ENCODE measurements at regions not wholly inside any gene's neighbourhood (a gene's known extent, or its start where the extent isn't known, plus 50 kb on each side); places are given as distances from the start of the nearest gene placed in this dataset.

GRCh38 chr17:36683387-36683786 is 82.0 kb downstream of the MRM1 start:
- TF ChIP-seq CTCF (IDR thresholded peaks at IDR 0.05; ENCODE audit: low read depth, low read length, poor library complexity, severe bottlenecking) = no peak
- no peak for TF ChIP-seq EZH2phosphoT487 (IDR thresholded peaks at IDR 0.05; ENCODE audit: borderline replicate concordance, low read length)
- Histone ChIP-seq H3K9me2 (replicated peaks; ENCODE audit: control insufficient read depth, low read length) (no peaks in the 10 kb centered on the region), H3K27me3 (ENCODE audit: control insufficient read depth, low read length) (peaks cover 16% of the 10 kb centered on the region; the same call in 1 of the 2 replicates), H3K4me2 (ENCODE audit: low read length) (no peak overlapping the region), H3K4me3 (ENCODE audit: low read length) (no peak overlapping the region), H3K79me2 (ENCODE audit: control insufficient read depth, low read length) (no peaks in the 10 kb centered on the region), H3K9me3 (ENCODE audit: control insufficient read depth, insufficient read depth, low read length) (no peaks in the 10 kb centered on the region), H3K36me3 (ENCODE audit: control insufficient read depth, low read length) (no peaks in the 10 kb centered on the region), H3K4me1 (ENCODE audit: control insufficient read depth, low read length) (no peaks in the 10 kb centered on the region), H3K27ac (ENCODE audit: low read depth, low read length) (no peak overlapping the region), H3F3A (ENCODE audit: control insufficient read depth, insufficient read depth) (no peaks in the 10 kb centered on the region), H4K20me1 (ENCODE audit: control insufficient read depth, insufficient read depth, low read depth, low read length) (no peaks in the 10 kb centered on the region)

GRCh38 chr17:36684134-36684533 is 82.8 kb downstream of the MRM1 start:
- no peaks in the 10 kb centered on the region for H4K20me1 ChIP-seq (ENCODE audit: control insufficient read depth, insufficient read depth, low read depth, low read length)
- no peaks in the 10 kb centered on the region for H3K9me2 ChIP-seq (replicated peaks; ENCODE audit: control insufficient read depth, low read length)
- H3F3A ChIP-seq (ENCODE audit: control insufficient read depth, insufficient read depth) = no peaks in the 10 kb centered on the region
- no peaks in the 10 kb centered on the region; the same call in 1 of the 2 replicates for H3K4me1 ChIP-seq (ENCODE audit: control insufficient read depth, low read length)
- H3K4me3 ChIP-seq (ENCODE audit: low read length) = no peak overlapping the region
- H3K27me3 ChIP-seq (ENCODE audit: control insufficient read depth, low read length) = peaks cover 16% of the 10 kb centered on the region; the same call in 1 of the 2 replicates
- no peak overlapping the region for H3K4me2 ChIP-seq (ENCODE audit: low read length)
- no peak for TF ChIP-seq EZH2phosphoT487 (IDR thresholded peaks at IDR 0.05; ENCODE audit: borderline replicate concordance, low read length)
- no peak for TF ChIP-seq CTCF (IDR thresholded peaks at IDR 0.05; ENCODE audit: low read depth, low read length, poor library complexity, severe bottlenecking)
- H3K9me3 ChIP-seq (ENCODE audit: control insufficient read depth, insufficient read depth, low read length) = no peaks in the 10 kb centered on the region
- H3K79me2 ChIP-seq (ENCODE audit: control insufficient read depth, low read length) = no peaks in the 10 kb centered on the region
- no peaks in the 10 kb centered on the region for H3K36me3 ChIP-seq (ENCODE audit: control insufficient read depth, low read length)
- H3K27ac ChIP-seq (ENCODE audit: low read depth, low read length) = no peak overlapping the region

GRCh38 chr17:36686123-36686669 is 84.8 kb downstream of the MRM1 start:
- H3K4me1 ChIP-seq (ENCODE audit: control insufficient read depth, low read length) = peaks cover 11% of the 10 kb centered on the region
- no peak overlapping the region for H3K4me2 ChIP-seq (ENCODE audit: low read length)
- H3K79me2 ChIP-seq (ENCODE audit: control insufficient read depth, low read length) = no peaks in the 10 kb centered on the region
- H3F3A ChIP-seq (ENCODE audit: control insufficient read depth, insufficient read depth) = no peaks in the 10 kb centered on the region
- peaks cover 14% of the 10 kb centered on the region; the same call in 1 of the 2 replicates for H3K27me3 ChIP-seq (ENCODE audit: control insufficient read depth, low read length)
- H3K4me3 ChIP-seq (ENCODE audit: low read length) = no peak overlapping the region
- no peak overlapping the region for H3K27ac ChIP-seq (ENCODE audit: low read depth, low read length)
- H4K20me1 ChIP-seq (ENCODE audit: control insufficient read depth, insufficient read depth, low read depth, low read length) = no peaks in the 10 kb centered on the region
- H3K9me3 ChIP-seq (ENCODE audit: control insufficient read depth, insufficient read depth, low read length) = no peaks in the 10 kb centered on the region
- TF ChIP-seq EZH2phosphoT487 (IDR thresholded peaks at IDR 0.05; ENCODE audit: borderline replicate concordance, low read length) (no peak), CTCF (IDR thresholded peaks at IDR 0.05; ENCODE audit: low read depth, low read length, poor library complexity, severe bottlenecking) (no peak)
- H3K36me3 ChIP-seq (ENCODE audit: control insufficient read depth, low read length) = no peaks in the 10 kb centered on the region
- no peaks in the 10 kb centered on the region for H3K9me2 ChIP-seq (replicated peaks; ENCODE audit: control insufficient read depth, low read length)
